ENCODE measurements at regions not wholly inside any gene's neighbourhood (a gene's known extent, or its start where the extent isn't known, plus 50 kb on each side); places are given as distances from the start of the nearest gene placed in this dataset.
"Not testable (repeated sequence)": the region's sequence is repeated elsewhere in the genome, so short reads cannot be mapped to it uniquely, and the experiment has no call there.

DNA sequence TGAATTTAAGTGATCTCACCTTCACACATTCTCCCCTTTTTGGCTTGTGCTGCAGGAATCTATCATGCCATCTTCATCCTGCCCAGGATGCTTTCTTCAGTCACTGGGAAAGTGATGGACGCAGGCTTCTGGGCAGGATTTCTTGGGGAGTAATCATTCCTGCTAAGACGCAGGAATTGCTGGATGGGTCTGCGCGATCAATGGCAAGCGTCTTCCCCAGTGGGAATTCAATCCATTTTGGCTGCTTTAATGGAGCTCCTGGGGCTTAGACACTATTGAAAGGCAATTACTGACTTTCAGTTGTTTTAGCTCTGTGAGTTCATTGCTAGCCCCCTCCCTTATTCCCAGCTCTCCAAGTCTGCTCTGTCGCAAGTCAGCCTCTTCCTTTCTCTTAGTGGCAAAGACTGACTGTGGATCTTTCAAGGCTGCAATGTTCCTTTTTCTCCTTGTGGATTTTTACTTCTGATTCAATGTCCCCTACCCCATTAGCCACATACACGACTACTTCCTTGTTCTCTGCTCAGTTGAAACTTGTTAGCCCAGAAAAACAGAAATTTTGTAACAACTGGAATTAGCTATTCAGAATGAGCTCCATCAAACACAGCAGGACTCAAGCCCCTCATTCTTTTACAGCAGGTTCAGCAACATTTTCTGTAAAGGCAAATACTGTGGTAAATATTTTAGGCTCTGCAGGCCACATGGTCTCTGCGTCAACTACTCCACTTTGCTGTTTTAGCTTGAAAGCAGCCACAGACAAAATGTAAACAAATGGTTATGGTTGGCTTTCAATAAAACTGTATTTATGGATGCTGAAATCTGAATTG lies 154.9 kb downstream of the ASB9 start:
- no peak for DNase-seq

DNA sequence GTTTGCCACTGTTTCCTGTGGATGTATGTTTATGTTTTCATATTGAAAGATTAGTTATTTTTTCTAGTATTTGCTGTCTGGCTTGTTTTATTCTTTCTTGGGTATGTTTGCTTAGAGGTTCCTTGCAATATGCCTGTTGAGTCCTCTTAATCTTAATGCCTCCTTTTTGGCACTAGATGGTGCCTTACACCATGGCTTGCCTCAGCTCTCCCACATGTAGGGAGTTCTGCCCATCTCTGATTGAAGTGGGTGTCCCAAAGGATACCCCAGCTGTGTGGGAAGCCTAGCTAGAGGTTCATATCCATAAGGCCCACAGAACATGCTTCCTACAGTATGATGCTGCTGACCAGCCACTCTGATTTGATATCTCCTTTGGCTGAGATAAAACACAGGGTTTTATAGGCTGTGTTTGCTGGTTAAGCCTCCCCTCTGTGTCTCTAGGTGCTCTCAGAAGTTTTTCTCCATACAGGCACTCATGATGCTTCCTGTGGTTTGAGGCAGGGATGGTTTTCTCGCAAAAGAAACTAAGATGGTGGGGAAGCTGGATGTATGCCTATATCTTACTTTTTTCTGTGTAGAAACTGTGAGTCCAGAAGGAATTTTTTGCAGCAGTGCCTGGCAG lies 162.4 kb downstream of the ASB9 start:
- DNase-seq: peak; percentile 0

DNA sequence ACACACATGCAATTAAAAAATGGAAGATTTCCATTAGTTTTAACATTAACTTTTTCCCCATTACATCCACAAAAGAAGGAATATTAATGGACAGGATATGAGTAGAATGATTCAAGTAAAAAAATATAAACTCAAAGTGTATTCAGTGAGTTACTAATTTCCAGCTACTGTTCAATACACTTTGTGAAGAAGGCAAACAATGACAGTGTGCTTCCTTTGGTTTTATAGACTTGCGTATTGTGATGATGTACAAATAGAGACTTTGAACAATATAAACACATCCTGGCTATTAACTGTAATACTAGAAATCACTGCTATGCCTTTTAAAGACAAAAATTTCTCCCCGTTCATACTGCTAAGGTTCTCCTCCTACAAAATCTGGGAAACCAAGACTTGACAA lies 171.4 kb downstream of the ASB9 start:
- no peak for DNase-seq

DNA sequence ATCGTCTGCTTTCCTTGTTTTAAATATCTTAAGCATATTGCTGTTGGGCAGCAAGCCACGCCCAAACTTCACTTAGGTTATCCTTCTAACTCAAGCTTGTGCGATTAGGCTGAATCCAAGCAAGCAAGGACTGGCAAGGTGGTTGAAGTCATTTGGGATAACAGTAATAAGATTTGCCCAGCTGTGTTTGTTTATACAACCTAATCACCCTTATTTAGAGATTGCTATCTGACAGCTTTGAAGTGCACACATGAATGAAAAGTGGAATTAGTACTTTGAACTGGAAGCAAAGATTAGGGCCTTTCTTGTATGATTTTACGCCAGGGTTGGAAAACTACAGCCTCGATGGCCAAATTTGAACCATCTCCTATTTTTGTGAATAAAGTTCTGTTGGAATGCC lies 182.1 kb downstream of the ASB9 start:
- DNase-seq: no peak

DNA sequence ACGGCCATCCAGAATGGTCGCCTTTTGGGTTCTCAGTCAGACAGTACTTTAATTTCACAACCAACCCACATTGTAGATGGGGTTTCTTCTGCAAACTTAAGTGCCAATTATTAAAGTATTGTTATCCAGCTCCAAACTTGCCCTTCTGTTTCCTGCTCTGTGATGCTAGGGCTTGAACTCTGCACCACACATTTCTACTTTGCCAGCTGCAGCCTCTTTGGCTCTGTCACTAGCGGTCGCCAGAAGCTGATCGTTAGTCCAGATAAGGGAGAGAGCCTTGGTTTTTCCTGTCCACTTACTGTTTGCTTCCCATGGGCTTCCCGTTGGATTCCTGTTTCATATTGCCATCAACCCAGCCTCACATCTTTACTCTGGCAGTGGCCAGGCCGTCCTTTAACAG lies 196.6 kb downstream of the ASB9 start:
- DNase-seq: no peak

DNA sequence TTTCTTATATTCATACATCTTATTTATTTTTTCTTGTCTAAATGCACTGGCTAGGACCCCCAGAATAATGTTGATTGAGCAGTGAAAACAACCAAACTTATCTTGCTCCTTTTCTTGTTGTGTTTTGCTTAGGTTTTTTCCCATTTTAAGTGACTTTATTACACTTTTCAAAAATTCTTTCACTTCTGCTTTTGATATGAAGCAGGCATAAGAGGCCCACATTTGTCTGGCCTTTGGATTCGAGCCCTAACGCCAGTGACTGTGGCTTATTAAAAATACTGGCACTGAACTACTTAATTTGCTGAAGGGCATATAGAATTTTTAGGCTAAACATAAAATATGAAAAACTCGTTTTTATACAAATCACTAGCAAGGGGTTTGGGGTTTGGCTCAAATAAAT lies 197.0 kb downstream of the ASB9 start:
- no peak for DNase-seq

DNA sequence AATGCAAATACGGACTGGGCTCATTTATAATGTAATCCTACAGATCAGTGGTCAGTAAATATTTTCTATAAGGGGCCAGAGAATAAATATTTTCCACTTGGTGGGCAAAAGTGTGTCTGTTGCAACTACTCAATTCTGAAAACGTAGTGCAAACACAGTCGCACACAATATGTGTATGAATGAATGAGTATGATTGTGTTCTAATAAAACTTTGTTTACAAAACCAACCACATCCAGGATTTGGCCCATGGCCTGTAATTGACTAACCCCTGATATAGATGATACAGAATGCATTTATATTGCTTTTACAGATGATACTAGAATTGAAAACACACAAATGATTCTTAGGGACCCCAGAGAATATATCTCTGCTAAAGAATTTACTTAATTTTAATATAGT lies 197.6 kb downstream of the ASB9 start:
- DNase-seq: no peak

DNA sequence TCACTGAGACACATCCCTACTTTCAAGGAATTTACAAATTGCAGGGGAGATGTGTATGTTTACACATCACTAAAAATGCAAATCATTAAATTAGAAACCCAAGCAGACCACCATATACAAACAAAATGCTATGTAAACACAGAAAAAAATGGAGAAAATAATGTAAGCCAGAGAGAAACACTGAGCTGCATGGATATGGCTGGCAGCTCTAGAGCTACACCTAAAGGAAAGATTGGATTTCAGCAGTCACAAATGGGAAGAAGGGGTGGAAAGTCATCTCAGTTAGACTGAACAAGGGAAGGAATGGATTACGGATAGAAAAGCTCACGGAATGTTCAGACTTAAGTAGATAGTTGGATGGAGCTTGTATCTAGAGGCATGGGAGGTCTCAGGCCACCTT lies 186.3 kb downstream of the MOSPD2 start:
- no peak for DNase-seq

DNA sequence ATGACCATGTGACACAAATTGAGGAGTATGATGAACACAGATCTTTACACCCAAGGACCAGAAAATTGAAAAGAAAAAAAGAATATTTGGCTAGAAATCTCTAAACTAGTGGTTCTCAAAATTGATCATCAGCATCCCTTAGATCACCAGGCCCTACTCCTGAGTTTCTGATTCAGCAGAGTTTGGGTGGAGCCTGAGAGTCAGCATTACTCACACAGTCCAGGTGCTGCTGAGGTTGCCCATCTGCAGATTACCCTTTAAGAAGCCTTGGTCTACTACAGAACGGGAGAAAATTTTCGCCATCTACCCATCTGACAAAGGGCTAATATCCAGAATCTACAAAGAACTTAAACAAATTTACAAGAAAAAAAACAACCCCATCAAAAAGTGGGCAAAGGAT lies 182.8 kb downstream of the MOSPD2 start:
- DNase-seq: no peak

DNA sequence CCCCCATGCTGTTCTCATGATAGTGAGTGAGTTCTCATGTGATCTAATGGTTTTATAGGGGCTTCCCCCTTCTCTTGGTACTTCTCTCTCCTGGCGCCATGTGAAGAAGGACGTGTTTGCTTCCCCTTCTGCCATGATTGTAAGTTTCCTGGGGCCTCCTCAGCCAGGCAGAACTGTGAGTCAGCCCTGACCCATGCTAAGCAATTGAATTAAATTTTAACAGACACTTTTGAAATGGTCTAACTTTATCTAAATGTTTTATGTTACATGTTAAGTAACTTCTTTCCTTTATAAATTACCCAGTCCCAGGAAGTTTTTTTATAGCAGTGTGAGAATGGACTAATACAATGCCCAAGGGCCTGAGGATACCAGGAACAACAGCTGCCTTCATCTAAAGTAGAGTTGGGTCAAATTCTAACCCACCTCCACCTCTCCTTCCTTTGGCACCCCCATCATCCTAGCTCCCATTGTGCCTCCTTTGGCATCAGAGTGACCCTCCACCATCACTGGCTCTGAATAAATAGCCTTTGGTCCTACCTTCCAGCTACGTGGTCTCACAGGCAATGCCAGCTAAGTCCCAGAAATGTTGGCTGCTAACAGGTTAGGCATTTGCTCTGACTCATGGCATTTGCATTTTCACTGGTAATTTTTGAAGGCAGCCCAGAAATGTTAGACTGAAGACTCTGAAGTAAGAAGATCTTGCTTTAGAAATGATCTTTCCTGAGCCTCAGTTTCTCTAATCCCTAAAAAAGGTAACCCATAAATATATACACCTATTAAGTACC lies 182.1 kb downstream of the MOSPD2 start:
- DNase-seq: no peak

DNA sequence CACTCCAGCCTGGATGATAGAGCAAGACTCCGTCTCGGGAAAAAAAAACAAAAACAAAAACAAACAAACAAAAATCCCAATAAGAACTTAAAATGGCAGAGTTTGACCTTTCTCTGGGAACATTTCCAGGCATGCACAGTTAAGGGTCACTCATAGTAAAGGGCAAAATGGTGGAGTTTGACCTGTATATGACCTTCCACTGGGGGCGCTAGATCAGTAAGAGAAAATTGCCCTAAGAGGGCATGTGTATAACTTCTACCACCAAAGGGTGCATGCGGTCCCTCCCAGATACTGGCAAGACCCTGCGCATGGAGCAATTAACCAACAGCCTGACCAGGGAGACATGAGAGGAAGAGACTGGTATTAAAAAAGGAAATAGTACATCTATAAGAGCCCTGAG lies 177.2 kb downstream of the MOSPD2 start:
- no peak for DNase-seq

DNA sequence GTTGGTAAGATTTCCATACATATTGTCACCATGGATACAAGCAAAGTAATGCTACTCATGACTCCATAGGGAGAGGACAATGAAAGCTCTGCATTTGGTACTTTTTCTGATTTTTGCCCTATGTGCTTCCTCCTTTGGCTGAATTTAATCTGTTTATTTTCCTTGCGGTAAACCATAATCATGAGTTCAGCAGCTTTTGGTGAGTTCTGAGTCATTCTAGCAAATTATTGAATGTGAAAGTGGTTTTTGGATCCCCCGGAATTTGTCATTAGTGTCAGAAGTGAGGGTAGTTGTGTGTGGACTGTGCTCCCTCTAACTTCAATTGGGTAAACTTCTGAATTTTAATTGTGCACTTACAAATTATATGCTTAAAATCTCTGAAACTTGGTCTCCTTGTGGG lies 170.3 kb downstream of the MOSPD2 start:
- DNase-seq: no peak

DNA sequence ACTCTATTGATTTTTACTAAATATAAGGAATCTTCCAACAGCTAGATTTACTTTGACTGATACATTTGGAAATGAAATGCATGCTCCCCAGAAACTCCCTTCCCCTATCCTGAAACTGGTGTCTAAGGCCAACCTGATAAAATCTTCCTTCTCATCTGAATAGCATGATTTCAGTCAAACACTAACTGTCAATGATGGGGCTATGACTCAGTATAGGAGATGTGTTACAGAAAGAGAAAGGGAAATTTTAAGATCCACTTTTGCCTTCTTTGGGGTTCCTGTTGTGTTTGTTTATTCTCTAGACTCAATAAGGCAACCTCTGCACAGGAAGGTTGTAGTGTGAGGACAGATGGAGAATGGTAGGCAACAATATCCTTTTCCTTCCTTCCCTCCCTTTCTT lies 160.7 kb downstream of the MOSPD2 start:
- DNase-seq: no peak

DNA sequence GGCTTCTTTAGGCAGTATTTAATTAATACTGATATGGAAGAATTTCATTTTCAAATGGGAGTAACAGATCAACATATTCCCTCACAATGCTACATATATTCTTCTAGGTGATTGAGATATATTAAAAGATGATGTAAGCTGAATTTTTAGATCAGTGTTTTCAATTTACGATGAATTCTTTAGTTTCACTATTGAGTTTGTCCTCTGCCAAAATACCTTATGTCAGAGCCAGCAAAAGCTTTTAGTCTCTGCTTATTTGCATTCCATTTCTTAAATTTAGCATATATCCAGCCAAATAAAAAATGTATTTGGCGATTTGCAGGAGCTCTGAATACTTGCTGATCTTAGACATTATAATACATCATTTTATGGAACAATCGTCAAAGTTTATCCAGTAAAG lies 144.3 kb downstream of the MOSPD2 start:
- DNase-seq: no peak

DNA sequence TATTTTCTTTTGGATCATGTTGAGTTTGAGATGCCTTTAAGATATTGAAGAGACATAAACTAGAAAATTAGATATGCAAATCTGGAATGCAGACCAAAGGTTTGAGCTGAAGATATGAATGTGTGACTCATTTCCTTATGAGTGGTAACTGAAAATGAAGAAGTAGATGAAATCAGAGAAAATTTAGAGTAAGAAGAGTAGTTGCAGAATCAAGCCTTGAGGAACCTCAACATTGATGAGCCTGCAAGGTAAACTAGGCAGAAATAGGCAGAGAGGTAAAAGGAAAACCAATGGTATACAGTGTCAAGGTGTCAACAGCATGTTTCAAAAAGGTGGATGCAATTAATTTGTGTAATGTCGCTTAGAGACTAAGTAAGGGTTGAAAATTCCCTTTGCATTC lies 142.8 kb downstream of the MOSPD2 start:
- DNase-seq: no peak

DNA sequence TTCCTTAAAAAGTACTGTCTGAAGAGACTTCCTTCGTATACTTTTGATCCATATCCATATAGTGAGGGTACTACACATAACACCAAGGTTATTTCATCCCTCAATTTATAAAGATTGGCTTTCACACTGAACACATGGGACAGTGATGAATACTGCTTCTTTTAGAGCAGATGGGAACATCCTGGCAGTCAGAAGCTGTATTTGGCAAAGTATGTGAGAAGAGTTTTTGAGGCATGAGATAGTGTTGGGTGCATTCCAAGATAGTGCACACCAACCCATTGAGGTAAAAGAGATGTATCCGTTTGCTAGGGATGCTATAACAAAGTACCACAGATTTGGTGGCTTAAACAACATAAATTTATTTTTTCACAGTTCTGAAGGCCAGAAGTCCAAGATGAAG lies 141.1 kb downstream of the MOSPD2 start:
- DNase-seq: peak; percentile 28

DNA sequence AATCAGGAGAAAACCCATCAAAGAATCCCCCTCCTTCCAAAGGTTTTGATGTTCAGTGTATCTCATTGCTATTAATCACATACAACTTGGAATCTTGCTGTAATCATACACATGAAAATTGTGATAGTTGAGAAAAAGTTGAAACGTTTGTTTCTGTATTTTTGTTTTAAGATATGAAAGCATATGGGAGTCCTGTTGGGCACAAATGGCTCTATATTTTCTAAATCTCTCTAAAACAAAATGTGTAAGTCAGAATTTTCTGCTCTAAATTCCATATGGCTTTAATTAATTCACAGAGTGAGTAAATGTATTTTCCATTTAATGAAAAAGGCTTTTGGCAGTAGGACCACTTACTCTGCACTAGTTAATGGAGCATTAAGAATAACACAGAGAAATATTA lies 140.2 kb downstream of the MOSPD2 start:
- no peak for DNase-seq

DNA sequence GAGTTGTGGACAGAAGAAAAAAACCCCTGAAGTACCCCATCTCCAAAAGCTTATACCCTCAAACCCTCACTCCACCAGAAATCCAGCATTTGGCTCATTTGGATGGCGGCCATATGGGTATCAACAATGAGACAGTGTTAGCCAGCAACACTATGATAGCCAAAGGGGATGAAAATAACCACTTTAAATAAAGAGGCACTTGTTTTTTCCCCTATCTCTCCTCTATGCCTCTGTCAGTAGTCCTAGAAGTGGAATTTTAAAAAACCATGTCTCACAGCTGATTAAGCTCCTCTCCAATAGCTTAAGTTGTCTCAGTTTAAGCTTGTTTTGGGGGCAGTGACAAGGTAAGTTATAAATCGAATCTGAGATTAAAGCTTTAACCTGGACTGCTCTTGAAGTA lies 124.0 kb downstream of the MOSPD2 start:
- DNase-seq: no peak

DNA sequence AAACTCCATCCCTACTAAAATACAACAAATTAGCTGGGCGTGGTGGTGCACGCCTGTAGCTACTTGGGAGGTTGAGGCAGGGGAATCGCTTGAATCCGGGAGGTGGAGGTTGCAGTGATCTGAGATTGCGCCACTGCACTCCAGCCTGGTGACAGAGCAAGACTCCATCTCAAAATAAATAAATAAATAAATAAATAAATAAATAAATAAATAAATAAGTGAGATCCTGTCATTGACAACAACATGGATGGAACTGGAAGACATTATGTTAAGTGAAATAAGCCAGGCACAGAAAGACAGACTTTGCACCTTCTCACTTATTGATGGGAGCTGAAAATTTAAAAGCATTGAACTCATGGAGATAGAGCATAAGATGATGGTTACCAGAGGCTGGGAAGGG lies 111.2 kb downstream of the MOSPD2 start:
- not testable (repeated sequence) for DNase-seq
